Fibroblast of lung (primary cell): ENCODE measurements at regions not wholly inside any gene's neighbourhood (a gene's known extent, or its start where the extent isn't known, plus 50 kb on each side); places are given as distances from the start of the nearest gene placed in this dataset.

Experiments
- CTCF ChIP-seq, 2 donors: IDR thresholded peaks in 1 of 2; conservative IDR thresholded peaks in 1 of 2; 1 replicate in 1 of 2; 2 replicates in 1 of 2; pipeline ENCODE4 v1.5.1; 2011 to 2012; ENCODE audit warnings: low read length in 2 of 2, control low read depth in 1 of 2, inconsistent platforms in 1 of 2, low read depth in 1 of 2, mild to moderate bottlenecking in 1 of 2
- EZH2 ChIP-seq: IDR thresholded peaks from 2 replicates; pipeline ENCODE4 v1.5.1; 2012; ENCODE audit warnings: low read length, control low read depth, mild to moderate bottlenecking; ENCODE audit errors: missing control alignments

GRCh38 chr1:30658014-30658336, 65.4 kb downstream of the MATN1 start:
- TF ChIP-seq CTCF (conservative IDR thresholded peaks at IDR 0.05 in 1 of 2, IDR thresholded peaks at IDR 0.05 in 1 of 2; ENCODE audit: low read depth in 1 of 2, low read length in 2 of 2) (no peak), EZH2 (no peak)
